Upper lobe of left lung (tissue), 4 donors: ENCODE measurements at regions not wholly inside any gene's neighbourhood (a gene's known extent, or its start where the extent isn't known, plus 50 kb on each side); places are given as distances from the start of the nearest gene placed in this dataset.

Experiments used
- EP300 ChIP-seq, 4 donors: sonication (generic); formaldehyde crosslinking; IDR thresholded peaks; one replicate each; pipeline ENCODE4 v1.5.1; 2017; ENCODE audit warnings: antibody characterized with exemption in 4 of 4, control low read depth in 2 of 4
- POLR2A ChIP-seq, 4 donors: fragments of 450-650 bp; IDR thresholded peaks; one replicate each; pipeline ENCODE4 v1.5.1; 2016 to 2017; ENCODE audit warnings: antibody characterized with exemption in 4 of 4, mild to moderate bottlenecking in 2 of 4
- POLR2AphosphoS5 ChIP-seq, 2 donors: sonication (generic); formaldehyde crosslinking; IDR thresholded peaks; one replicate each; pipeline ENCODE4 v1.5.1; 2017; ENCODE audit warnings: antibody characterized with exemption in 2 of 2
- TF ChIP-seq, protein P1 (sequence below), 6 experiments: fragments of 450-650 bp in 4 of 6; fragments of 200-600 bp in 2 of 6; sonication (generic) in 2 of 6; IDR thresholded peaks; one replicate each; pipeline ENCODE4 v1.5.1; 2016 to 2019; ENCODE audit warnings: antibody characterized with exemption in 6 of 6

DNA sequence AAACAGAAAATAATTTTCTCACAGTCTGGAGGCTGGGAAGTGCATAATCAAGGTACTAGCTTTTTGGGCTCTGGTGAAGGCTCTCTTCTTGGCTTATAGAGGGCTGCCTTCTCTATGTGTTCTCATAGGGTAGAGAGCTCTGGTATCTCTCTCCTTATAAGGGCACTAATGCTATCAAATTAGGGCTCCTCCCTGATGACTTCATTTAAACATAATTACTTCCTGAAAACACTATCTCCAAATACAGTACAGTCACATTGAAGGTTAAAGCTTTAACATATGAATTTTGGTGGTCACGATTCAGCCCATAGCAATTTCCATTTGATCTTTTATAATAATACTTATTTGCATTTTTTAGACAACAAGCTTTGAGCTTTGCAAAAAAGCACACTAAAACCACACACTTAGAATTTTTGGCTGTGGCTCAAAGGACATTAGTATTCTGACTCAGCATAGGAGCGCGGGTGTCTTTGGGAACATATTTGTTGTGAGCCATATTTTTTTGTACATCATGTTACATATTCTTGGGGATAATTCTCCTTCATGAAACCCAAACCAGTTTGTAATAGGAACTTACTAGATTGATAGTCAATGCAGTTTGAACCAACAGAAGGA is 808.1 kb upstream of the FBXO33 start:
- TF ChIP-seq, protein P1, sequence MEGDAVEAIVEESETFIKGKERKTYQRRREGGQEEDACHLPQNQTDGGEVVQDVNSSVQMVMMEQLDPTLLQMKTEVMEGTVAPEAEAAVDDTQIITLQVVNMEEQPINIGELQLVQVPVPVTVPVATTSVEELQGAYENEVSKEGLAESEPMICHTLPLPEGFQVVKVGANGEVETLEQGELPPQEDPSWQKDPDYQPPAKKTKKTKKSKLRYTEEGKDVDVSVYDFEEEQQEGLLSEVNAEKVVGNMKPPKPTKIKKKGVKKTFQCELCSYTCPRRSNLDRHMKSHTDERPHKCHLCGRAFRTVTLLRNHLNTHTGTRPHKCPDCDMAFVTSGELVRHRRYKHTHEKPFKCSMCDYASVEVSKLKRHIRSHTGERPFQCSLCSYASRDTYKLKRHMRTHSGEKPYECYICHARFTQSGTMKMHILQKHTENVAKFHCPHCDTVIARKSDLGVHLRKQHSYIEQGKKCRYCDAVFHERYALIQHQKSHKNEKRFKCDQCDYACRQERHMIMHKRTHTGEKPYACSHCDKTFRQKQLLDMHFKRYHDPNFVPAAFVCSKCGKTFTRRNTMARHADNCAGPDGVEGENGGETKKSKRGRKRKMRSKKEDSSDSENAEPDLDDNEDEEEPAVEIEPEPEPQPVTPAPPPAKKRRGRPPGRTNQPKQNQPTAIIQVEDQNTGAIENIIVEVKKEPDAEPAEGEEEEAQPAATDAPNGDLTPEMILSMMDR (IDR thresholded peaks at IDR 0.05), result no peak
- TF ChIP-seq POLR2A (IDR thresholded peaks at IDR 0.05), result no peak
- no peak for TF ChIP-seq POLR2AphosphoS5 (IDR thresholded peaks at IDR 0.05)
- TF ChIP-seq EP300 (IDR thresholded peaks at IDR 0.05), result no peak
